HG02610 (cell line): ENCODE measurements at regions not wholly inside any gene's neighbourhood (a gene's known extent, or its start where the extent isn't known, plus 50 kb on each side); places are given as distances from the start of the nearest gene placed in this dataset.
"Not testable (repeated sequence)": the region's sequence is repeated elsewhere in the genome, so short reads cannot be mapped to it uniquely, and the experiment has no call there.

Experiments used
- ATAC-seq: cut with Tn5 transposase; IDR thresholded peaks from one replicate; pipeline ENCODE4 v1.9.1; 2021; ENCODE audit warnings: mild to moderate bottlenecking, moderate library complexity; ENCODE audit not compliant: unreplicated experiment

DNA sequence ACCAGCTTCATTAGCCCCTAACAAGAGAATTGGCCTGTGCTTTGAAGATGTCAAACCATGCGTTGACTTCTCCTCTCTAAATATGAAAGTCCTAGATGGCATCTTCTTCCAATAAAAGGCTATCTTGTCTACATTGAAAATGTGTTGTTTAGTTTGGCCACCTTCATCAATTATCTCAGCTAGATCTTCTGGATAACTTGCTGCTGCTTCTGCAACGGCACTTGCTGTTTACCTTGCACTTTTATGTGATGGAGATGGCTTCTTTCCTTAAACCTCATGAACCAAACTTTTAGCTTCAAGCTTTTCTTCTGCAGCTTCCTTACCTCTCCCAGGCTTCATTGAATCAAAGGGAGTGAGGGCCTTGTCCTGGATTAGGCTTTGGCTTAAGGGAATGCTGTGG is 58.6 kb upstream of the CSNK1E start:
- ATAC-seq, result not testable (repeated sequence)

DNA sequence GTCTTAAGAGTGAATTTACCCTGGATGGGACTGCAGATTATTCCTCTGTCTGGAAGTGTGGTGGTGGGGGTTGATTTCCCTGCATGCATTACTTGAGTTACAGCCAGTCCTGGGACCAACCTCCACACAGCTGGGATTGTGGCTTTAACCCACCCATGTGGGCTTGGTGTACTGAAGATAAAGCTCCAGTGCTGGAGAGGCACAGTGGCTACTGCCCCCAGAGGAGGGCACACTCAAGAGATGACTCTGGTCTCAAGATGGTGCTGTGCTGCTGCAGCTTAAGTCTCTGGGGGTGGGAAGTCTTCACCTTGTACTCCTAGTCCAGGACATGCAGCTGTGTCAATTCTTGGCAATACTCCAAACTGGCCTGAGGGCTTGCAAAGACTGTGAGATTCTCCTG is 57.8 kb upstream of the CSNK1E start:
- not testable (repeated sequence) for ATAC-seq

GRCh38 chr22:38374433-38374831 is 57.2 kb upstream of the CSNK1E start:
- not testable (repeated sequence) for ATAC-seq

GRCh38 chr22:38373783-38374432 is 56.7 kb upstream of the CSNK1E start:
- ATAC-seq, result peak; percentile 50

DNA sequence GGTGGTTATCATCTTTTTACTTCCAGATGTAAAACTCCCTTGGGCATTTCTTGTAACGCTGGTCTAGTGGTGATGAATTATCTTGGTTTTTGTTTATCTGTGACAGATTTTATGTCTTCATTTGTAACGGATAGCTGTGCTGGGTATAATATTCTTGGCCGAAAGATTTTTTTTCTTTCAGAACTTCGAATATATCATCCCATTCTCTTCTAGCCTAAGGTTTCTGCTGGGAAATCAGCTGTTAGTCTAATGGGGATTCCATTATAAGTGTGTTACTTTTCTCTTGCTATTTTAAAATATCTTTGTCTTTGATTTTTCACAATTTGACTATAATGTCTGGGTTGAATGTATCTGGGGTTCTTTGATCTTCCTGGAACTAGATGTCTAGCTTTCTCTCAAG is 55.4 kb upstream of the CSNK1E start:
- ATAC-seq, result not testable (repeated sequence)

- not testable (repeated sequence) for ATAC-seq
Observed at GRCh38 chr22:38370490-38370889, 53.3 kb upstream of the CSNK1E start.

DNA sequence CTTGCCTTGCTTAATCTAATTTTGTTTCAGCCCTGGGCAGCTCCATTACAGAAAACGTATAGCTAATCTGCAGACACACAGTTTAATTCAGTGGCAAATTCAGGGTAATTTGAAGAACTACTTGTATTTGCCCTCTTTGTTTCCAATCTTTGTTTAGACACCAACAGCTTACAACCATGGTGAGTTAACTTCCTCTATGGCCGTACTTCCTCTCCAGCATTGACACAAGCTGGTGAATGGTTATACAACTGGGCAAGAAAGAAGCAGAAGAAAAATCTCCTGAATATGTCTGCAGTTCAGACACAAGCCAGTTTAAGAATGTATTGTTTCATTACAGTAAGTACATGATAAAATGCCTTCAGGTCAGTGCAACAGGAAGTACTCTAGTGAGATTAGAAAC is 51.9 kb upstream of the CSNK1E start:
- ATAC-seq, result not testable (repeated sequence)
